ELF-1 (cell line): ENCODE measurements at regions not wholly inside any gene's neighbourhood (a gene's known extent, or its start where the extent isn't known, plus 50 kb on each side); places are given as distances from the start of the nearest gene placed in this dataset.
"Not testable (repeated sequence)": the region's sequence is repeated elsewhere in the genome, so short reads cannot be mapped to it uniquely, and the experiment has no call there.

Experiments
- DNase-seq: peaks from one replicate; pipeline ENCODE4 v3.0.0-alpha.2; 2016; ENCODE audit warnings: low read depth, low spot score

- DNase-seq: no peak
These were observed 157.5 kb downstream of the RFPL4B start for GRCh38 chr6:112504621-112505020.

DNA sequence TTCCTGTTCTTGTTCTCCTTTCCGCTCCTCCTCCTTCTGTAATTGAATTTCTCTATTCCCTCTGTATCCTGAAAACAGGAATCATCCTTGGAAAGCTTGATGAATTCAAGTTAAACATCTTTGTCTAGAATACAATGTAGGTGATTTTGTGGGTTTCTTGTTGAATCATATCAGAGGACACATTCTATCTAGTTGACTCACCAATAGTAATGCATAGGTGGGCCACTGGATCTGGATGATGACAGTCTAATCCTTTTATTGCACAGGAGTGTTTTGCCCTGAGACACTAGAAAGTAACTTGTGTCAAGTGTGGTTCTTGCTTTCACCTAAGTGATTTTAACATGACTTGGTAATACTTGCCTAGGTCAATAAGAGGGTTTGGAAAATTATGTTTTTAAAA, 164.3 kb downstream of the RFPL4B start:
- no peak for DNase-seq

DNA sequence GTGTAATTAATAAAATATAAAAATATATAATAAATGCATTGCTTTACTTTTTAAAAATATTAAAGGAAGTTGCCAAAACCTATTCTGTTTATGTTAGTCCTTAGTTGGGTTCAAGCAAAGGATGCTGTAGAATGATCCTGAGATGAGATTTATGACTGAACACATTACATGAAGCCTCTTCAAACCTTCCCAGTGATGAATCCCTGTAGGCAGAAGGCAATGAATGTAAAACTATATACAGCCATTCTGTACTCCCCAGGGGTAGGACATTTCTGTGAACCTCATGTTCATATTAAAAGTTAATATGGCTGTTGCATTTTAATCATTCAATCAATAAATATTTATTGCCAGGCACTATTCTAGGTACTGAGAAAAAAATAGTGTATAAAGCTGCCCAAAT, 166.0 kb downstream of the RFPL4B start:
- DNase-seq: no peak

GRCh38 chr6:112522587-112522986, 175.5 kb downstream of the RFPL4B start:
- no peak for DNase-seq

GRCh38 chr6:112524071-112524470, 176.9 kb downstream of the RFPL4B start:
- DNase-seq: no peak

- no peak for DNase-seq
These were observed 178.6 kb downstream of the RFPL4B start for GRCh38 chr6:112525749-112526148.

DNA sequence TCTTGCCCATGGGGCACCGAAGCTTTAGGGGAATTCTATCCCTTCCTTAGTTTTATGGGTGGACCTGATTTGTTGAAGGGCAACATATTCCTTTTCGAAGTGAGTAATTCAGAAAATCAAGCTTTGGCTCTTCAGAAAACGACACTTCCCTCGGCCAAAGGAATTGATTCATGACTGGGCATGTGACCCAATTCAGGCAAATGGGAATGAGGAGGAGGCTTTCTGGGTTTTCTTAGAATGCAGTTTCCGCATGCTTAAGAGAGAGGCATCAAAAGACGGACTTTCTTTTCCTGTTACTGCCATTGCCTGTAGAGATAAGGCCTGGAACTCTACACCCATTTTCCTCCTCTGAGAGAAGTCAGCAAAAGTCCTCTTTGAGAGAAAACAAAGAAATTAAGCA, 179.5 kb downstream of the RFPL4B start:
- no peak for DNase-seq

GRCh38 chr6:112528306-112528705, 181.2 kb downstream of the RFPL4B start:
- DNase-seq: not testable (repeated sequence)

DNA sequence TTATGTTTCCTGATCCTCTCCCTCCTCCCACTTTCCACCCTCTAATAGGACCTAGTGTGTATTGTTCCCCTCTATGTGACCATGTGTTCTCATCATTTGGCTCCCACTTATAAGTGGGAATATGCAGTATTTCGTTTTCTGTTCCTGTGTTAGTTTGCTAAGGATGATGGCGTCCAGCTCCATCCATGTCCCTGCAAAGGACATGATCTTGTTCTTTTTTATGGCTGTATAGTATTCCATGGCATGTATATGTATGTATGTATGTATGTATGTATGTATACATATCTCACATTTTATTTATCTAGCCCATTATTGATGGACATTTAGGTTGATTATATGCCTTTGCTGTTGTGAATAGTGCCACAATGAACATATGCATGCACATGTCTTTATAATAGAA, 188.7 kb downstream of the RFPL4B start:
- DNase-seq: no peak

DNA sequence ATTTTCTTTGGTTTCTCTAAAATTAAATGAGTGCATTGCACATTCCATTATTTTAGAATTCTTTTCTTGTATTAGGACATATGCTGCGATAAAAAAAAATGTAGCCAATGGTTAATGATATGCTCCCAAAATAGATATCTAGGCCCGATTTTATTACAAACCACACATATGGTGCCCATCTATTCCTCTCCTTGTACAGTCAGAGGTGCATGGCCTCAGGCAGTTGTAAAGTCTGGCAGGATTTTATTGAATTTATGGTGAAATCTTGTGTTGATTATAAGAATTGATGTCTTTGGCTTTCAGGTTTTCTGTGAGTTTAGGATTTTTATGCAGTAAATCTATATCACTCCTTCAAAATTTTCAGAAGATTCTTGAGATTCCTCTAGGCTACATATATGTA, 192.2 kb downstream of the RFPL4B start:
- no peak for DNase-seq

- DNase-seq: peak; percentile 3
These were observed 194.7 kb downstream of the RFPL4B start for GRCh38 chr6:112541847-112542246.

DNA sequence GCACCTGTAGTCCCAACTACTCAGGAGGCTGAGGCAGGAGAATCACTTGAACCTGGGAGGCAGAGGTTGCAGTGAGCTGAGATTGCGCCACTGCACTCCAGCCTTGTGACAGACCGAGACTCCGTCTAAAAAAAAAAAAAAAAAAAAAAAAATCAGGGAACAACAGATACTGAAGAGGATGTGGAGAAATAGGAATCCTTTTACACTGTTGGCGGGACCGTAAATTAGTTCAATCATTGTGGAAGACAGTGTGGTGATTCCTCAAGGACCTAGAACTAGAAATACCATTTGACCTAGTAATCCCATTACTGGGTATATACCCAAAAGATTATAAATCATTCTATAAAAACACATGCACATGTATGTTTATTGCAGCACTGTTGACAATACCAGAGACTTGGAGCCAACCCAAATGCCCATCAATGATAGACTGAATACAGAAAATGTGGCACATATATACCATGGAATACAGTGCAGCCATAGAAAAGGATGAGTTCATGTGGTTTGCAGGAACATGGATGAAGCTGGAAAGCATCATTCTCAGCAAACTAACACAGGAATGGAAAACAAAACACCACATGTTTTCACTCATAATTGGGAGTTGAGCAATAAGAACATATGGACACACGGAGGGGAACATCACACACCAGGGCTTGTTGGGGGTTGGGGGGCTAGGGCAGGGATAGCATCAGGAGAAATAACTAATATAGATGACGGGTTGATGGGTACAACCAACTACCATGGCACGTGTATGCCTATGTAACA, 200.4 kb downstream of the RFPL4B start:
- DNase-seq: not testable (repeated sequence)

GRCh38 chr6:112549749-112550148, 202.6 kb downstream of the RFPL4B start:
- DNase-seq: no peak

- DNase-seq: no peak
These were observed 210.3 kb downstream of the RFPL4B start for GRCh38 chr6:112557435-112557834.

DNA sequence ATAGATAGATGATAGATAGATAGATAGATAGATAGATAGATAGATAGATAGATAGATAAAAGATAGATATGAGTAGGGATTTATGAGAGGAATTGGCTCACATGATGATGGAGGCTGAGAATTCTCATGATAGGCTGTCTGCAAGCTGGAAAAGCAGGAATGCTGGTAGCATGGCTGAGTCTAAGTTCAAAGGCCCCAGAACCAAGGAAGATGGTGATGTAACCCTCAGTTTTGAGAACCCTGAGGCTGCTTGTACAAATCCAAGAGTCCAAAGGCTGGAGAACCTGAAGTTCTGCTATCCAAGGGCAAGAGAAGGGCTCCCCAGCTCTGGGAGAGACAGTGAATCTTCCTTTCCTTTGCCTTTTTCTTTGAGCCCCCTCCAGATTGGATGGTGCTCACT, 210.8 kb downstream of the RFPL4B start:
- DNase-seq: no peak

- DNase-seq: no peak
These were observed 213.5 kb downstream of the RFPL4B start for GRCh38 chr6:112560651-112561050.

- DNase-seq: no peak
These were observed 215.4 kb downstream of the RFPL4B start for GRCh38 chr6:112562301-112563231.

- DNase-seq: peak; percentile 14
These were observed 216.2 kb downstream of the RFPL4B start for GRCh38 chr6:112563368-112563767.

DNA sequence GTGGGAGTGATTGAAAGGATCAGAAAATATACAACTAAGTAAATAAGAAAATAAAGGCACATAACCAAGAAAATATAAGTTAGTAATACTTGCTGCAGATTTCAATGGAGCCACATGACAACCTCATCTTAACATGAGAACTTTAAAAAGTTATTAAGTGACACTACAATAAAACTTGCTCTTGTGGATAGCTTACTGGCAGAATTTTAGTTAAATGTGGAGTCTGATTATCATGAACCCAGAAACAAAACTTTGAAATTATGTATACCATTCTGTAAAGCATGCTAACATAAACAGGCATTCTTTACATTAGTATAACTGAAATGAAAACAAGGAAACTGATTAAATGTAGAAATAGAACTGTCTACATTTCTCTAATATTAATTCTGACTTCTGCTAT, 220.9 kb downstream of the RFPL4B start:
- no peak for DNase-seq

GRCh38 chr6:112571488-112572270, 224.5 kb downstream of the RFPL4B start:
- no peak for DNase-seq

GRCh38 chr6:112574190-112574589, 227.1 kb downstream of the RFPL4B start:
- no peak for DNase-seq

GRCh38 chr6:112575309-112575834, 228.2 kb downstream of the RFPL4B start:
- no peak for DNase-seq
